ENCODE measurements at regions not wholly inside any gene's neighbourhood (a gene's known extent, or its start where the extent isn't known, plus 50 kb on each side); places are given as distances from the start of the nearest gene placed in this dataset.
"Not testable (repeated sequence)": the region's sequence is repeated elsewhere in the genome, so short reads cannot be mapped to it uniquely, and the experiment has no call there.

DNA sequence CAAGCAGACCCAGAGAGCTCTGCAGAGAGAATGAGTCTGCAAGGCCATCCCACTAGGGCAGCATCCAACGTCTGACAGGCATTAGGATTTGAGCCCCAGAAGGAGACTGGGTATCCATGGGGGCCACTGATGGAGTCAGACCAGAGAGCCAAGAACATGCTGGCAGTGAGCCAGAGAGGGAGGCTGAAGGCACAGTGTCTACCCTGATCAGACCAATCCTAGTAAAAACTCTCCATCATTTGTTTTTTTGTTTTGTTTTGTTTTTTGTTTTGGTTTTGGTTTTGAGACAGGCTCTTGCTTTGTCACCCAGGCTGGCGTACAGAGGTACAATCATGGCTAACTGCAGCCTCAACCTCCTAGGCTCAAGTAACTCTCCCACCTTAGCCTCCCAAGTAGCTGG, 133.1 kb upstream of the LYZL2 start:
- no peak for DNase-seq

DNA sequence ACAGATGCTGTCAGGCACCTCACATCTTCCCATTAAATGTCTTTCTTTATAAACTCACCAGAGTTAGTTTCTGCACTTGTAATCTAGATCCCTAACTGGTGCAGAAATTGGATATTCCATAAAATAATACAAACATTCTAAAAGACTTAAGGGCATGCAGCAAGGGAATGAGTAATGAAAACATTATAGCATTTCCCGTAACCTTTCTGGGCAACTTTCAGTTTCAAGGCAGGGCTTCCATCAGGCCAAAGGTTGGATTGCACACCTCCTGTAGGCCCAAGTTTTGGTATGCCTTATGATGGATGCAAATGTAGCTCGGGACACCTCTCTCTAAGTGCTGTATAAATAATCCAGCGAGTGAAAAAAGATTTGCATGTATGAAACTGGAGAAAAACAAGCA, 129.9 kb upstream of the LYZL2 start:
- no peak for DNase-seq

DNA sequence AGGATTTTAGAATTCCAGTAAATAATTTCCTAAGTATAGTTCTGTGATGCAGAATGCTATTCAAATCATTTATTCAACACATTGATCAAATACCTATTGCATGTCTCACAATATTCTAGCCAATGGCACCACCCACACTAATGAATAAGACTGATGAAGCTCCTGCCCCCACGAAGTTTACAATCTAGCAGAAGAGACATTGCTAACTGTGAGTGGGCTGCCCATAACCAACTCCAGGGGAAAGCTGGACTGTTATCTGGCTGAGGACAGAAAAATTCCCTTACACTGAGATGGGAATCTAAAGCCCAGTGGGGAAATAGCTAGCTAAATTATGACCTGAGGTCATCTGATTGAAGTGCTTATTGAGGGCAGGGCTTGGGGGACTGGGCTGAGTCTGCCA, 128.8 kb upstream of the LYZL2 start:
- no peak for DNase-seq

DNA sequence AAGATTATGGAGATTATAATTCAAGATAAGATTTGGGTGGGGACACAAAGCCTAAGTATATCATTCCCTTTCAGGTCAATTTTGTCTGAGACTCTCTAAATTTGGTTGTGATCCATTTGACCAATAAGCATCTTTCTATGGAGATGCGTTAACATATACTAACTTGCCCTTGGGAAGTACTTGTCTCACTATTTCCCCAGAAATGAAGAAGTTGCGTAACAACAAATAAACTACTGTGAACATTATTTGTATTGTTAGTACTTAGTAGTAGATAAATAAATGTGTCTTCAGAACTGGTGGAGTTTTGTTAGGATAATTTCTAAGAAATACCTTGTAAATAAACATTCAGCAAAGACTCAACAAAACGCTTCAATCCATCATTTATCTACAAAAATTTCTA, 127.3 kb upstream of the LYZL2 start:
- no peak for DNase-seq

DNA sequence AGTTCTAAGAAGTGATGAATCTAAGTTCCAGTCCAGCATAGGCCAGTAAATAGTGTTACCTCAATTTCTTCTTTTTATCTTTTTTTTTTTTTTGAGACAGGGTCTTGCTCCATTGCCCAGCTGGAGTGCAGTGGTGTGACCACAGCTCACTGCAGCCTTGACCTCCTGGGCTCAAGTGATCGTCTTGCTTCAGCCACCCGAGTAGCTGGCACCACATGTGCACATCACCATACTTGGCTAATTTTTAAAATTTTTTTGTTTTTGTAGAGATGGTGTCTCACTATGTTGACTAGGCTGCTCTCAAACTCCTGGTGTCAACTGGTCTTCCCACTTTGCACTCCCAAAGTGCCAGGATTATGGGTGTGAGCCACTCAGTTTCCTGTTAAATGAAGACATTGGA, 126.6 kb upstream of the LYZL2 start:
- no peak for DNase-seq

DNA sequence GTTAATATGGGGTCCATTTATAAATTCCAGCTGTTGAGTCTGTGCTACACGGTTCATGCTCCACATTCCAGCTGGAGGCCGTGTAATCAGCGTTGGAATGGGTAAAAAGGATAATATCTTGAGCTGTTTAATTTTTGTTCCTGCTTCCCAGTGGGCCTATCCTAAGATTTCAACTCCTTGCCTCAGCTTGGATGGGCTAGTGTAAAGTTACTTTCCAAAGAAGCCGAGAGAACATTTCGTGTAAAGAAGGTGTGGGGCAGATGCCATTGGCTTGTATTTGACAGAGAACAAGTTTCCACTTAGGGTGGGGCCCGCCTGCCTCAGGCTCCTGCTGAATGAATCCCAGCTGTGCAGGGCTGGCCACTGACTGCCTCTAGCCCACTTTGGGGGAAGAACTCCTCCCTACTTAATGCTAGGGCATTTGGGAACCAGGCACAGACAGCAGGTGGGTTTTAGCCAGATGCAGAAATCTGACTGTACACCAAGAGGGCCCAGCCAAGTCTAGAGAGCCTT, 125.9 kb upstream of the LYZL2 start:
- no peak for DNase-seq

DNA sequence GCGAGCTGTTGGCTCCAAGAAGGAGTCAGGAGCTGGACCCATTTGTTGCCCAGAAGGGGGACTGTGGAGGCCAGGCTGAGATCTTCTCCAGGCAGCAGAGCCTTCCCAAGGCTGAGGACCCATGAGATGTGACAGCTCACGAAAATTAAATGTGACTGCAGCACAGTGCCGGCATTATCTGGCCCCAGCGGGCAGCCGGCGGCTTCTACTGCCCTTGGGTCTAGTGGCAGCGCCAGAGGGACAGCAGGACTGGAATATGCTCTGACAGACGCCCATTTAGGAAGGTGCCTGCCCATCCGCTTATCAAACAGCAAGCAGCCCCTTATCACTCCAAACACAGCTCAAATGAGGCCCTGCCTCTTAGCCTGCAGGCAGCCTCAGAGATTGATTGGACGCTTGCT, 122.9 kb upstream of the LYZL2 start:
- no peak for DNase-seq

DNA sequence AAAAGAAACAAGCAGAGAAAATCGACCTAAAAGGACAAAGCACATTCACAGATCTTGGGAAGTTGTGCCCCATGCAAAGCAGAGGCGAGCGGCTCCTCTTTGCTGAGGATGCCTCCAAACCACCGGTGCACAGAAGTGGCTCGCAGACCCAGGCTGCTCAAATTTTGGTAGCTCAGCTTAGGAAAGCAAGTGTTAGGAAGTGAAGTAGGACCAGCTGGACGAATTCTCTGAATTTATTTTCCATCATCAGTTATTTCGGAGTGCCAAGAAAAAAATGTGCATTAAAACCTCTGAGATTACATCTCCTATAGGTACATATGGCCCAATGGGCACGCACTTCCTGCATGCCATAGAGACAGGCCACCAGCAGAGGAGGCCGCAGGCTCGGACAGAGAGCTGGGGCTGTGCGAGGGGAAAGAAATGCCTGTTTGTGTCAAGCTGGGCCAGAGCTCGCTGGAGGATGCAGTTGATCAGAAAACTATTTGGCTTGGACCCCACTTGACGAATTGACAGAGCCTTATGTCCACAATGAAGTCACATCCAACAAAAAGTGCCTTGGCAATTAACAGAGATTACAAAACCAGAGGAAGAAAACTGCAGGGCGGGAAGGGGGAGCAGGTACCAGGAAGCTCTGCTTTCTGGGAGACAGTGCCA, 122.3 kb upstream of the LYZL2 start:
- peak in 1 of 2 donors; percentile 30 for DNase-seq

DNA sequence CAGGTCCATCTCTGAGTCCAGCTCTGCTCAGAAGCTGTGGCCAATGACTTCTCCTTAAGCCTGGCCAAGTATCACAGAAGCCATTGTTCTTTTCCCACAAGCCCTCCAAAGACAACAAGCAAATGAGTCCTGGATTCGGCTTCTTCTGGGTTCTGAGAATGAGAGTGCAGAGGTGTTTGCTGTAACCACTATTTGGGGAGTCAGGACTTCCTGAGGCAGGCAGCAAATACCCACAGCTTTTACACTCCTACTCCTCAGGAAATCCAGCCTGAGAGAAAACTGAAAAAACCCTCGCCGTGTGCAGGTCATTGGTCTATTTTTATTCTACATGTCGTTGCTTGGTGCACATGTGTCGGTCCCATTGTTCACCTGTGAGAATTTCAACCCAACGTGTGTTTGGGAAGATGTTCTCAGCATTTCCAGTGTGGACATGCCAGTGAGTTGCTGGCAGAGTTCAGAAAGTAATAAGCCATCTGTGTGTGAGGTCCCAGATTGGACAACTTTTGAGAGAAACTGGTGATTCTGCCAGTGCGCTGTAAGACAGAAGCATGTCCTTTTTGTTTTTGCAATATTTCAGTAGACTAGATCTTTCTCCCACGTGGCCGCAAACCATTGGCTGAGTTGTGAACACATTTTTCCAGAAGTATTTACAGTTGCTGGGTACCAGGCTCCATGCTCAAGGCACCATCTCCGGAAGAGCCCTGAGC, 121.6 kb upstream of the LYZL2 start:
- DNase-seq = peak in 1 of 2 donors; percentile 89

DNA sequence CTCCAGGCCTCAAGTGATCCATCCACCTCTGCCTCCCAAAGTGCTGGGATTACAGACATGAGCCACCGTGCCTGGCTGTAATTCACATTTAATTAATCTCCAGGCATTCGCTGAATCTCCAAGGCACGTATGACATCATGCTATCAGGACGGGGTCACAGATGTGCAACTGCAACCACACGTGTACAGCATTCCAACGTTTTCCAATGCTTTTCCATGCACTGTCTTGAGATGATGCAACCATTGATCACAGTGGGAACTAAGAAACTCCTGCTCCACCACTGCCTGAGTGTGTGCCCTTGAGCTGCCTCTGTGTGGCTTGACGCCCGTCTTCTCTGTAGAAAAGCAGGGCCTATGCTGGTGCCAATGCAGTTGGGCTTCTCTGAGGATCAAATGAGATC, 119.8 kb upstream of the LYZL2 start:
- DNase-seq = no peak

DNA sequence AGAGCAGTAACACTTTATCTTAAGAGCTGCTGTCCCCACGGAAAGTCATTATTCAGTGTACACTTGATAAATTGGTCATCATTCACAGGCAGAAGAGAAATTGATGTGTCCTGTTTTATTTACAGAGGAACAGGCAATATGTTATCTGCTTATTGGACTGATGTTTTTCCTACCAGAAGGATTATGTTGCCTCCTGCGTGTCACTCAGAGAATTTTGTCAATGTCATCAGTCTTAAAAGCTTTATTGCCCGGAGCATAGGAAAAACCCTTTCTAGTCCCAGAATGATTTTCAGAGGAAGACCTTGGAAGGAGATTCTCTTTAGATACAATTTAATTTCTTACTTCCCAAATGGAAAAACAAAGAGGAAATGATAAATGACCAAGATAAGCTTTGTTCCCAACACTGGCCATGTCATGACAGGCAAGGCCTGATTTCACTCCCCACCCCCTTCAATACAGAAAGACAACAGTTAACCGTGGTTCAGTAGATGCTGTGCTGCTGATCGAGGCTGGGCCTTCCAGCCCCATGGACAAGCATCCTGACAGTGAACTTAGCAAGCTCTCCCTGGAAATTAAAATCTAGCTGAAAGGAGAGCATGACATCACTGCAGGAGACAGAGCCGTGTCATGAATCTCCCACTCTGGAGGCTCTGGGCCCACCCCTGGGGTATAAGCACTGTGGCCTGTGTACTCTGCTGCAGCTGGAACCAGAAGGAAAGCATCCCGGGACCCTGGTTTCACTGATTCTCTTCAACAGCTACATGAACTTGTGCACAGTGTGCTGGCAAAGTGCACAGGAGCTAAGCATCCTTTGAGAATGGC, 118.8 kb upstream of the LYZL2 start:
- DNase-seq = no peak

DNA sequence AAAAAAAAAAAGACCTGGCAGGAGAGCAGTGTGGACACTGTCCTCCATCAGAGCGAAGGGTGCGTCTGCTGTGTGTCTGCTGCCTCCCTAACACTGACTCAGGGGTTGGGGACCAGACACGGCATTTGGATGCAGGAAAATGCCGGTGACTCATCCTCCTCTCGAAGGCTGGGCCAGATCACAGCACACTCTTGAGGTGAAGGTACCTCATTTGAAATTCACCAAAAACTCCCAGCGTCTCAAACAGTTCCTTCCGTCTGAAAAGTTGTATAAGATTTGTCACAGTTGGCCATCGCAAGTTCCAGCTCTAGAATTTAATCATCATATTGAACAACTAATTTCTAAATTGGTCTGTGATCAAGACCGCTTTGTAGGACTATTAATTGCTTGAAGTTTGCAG, 118.1 kb upstream of the LYZL2 start:
- DNase-seq = peak in 1 of 2 donors; percentile 63

DNA sequence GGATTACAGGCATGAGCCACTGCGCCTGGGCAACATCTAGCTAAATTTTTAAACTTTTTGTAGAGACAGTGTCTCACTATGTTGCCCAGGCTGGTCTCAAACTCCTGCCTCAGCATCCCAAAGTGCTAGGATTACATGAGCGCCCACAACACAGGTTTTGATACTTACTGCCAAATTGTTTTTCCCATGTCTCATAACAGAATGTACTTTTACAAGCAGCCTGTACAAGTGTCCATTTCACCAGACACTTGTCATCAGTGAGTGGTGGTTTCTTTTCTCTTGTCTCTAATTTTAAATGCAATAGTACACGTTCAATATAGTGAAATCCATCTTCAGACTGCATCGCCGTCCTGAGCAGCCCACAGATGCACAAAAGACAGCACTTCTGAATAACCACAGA, 116.4 kb upstream of the LYZL2 start:
- DNase-seq = no peak

DNA sequence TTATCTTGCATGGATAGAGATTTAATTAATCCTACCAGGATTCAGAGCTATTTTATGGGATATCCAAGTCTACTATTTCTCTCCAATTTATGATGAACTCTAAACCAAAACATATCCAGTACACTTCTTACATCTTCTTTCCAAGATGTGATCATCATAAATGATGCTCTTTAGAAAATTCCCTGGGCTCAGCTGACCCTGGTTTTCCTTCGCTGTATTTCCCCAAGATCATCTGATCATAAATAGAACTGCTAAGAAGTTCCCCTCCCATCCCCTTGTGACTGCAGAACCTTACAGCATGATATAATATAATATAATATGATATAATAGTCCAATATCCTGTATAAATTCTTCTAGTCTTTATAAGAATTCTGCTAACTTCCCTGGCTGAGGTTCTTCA, 114.6 kb upstream of the LYZL2 start:
- DNase-seq = no peak

DNA sequence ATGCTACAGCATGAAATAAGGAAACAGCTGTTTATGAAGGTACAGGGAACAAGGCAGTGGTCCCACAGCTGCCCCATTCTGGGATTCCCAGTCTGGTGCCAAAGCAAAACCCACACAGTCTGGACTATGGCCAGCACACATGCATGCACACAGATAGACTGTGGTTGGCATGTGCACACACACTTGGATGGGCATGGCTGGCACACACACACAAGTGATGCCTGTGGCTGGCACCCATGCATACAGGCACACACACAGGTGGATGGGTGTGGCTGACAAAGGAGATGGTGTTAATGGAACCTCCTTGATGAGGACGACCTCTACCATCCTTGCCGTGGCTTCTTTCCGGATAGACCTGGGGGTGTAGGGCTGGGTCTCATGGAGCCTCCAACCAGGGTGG, 114.0 kb upstream of the LYZL2 start:
- no peak for DNase-seq

DNA sequence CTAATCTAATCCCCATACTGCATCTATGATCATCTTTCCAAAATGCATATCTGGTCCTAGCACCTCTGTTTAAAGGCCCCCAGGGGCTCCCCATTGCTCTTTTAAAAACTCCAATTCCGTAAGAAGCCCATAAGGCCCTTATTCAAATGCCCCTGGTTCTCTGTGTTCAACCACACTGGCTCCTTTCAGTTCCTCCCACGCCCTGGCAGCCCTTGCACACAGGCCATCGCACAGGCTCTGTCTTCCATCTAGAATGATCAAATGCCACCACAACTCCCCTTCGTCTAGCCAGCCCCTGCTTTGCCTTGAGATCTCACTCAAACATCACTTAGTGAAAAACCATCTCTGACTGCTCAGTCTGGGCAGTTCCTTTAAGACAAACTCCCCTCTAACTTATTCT, 112.9 kb upstream of the LYZL2 start:
- no peak for DNase-seq

DNA sequence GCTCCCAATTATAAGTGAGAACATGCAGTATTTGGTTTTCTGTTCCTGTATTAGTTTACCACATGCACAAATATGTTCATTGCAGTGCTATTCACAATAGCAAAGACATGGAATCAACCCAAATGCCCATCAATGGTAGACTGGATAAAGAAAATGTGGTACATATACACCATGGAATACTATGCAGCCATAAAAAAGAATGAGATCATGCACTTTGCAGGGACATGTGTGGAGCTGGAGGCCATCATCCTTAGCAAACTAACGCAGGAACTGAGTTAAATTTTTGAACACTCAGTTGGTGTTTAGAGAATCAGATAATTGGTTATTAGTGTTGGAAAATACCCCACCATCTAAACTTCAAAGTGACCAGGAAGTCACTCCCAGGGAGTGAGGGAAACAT, 111.2 kb upstream of the LYZL2 start:
- DNase-seq = not testable (repeated sequence)

DNA sequence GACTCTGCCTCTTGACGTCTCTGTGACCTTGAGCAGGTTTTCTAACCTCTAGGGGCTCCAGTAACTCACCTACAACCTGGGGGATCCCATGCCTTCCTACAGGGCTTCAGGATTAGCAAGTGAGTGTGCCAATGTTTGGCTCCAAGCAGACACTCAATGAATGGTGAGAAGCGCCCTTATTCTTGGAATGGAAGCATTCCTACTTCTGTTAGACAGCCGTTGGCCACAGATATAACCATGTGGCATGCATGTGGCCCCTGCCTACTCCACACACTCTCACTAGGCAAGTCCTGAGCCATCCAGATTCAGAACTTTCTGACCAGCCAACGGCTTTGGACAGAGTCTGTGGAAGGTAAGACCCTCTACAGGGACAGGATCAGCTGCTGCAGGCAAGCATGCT, 108.9 kb upstream of the LYZL2 start:
- DNase-seq = no peak

DNA sequence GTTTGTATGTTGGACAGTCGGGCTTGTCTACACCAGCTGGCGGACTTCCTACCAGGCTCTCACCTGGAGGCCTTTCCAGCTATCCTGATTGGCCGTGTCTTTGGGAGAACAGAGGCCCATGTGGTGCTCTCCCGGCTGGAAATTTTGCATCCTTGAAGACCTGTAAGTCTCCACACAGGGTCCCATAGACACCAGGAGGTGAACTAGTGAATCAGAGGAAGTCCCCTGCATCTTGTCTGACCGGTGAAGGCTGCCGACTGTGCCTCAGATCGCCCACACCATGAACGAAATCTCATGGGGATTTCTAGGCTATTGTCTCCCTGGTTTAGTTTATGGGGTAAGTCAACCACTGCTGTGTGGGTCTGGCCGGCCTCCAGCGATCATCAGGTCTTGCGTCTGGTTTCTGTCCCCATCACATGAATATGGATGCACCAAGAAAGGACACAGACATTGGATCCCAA, 108.4 kb upstream of the LYZL2 start:
- no peak for DNase-seq

DNA sequence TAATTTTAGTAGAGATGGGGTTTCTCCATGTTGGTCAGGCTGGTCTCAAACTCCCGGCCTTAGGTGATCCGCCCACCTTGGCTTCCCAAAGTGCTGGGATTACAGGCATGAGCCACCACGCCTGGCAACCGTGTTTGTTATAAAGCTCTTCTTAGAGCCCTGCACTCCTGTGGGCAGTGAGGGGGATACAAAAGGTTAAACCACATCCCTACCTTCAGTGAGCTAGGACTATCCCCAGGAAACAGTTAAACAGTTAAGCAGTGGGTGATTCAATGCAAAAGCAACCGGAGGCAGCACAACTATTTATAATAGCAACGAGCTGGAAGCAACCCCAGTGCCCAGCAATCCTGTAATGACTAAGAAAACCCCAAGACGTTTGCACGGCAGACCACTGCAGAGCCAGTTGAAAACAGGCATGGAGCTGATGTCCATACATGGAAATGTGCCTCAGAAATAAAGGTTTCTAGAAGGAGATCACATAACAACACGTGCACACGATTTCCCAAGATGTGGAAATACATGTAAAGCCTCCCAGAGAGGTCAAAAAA, 107.2 kb upstream of the LYZL2 start:
- peak in 1 of 2 donors; percentile 78 for DNase-seq

DNA sequence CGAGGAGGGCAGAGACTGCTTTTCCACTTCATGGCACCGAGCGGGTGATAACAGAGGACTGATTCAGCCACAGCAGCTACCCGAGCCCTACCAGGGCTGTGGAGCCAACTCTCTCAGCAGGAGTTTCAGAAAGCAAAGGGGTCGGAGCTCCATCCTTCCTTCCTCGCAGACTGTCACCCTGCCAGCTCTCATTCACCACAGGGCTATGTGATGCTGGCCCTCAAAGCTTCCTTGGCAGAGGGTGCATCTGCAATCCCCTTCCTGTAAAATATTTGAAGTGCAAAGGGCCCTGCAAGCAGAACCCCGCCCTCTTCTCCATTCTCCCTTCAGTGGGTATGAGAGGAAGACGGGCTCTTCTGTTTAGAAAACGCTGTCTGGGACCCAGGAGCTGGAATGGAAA, 105.3 kb upstream of the LYZL2 start:
- peak in 1 of 2 donors; percentile 83 for DNase-seq

DNA sequence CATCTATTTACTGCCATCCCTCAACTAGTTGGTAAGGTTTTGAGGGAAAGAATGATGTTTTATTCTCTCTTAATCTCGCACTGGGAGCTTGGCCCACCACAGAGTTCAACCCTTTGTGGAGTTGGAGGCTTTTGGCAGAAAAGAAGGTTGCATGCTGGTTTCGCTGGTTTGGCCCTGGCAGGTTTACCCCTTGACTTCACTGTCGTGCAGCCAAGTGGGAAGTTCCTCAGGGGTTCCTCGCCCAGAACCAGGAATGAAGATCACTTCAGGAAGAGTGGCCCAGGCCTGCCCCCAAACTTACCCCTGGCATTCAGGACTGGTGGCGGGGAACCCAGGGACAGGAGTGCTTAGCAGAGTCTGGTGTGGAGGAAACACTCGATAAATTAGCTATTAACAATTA, 103.1 kb upstream of the LYZL2 start:
- no peak for DNase-seq

DNA sequence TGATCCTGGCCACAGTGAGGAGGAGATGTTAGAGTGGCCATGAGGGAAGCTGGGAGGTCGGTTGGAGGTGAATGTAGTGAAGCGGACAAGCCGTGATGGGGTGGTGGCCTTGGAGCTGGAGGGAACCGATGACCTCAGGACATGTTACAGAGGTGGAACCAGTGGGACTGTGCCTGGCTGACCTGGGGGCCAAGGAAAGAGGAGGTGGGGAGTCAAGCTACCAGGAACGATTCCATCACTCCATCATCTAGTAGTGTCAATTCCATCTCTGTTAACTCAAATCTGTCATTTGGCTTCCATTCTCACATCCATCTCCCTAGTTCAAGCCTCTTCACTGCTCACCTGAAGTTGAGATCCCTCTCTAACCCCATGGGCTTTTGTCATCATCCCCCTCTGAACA, 102.4 kb upstream of the LYZL2 start:
- DNase-seq = no peak
